22Rv1 (cell line): ENCODE measurements at regions not wholly inside any gene's neighbourhood (a gene's known extent, or its start where the extent isn't known, plus 50 kb on each side); places are given as distances from the start of the nearest gene placed in this dataset.

Source experiments
- H3K27ac ChIP-seq: fragments of 450-650 bp; 2 replicates; pipeline ENCODE4 v1.5.1; 2017
- CTCF ChIP-seq: fragments of 450-650 bp; IDR thresholded peaks from 2 replicates; pipeline ENCODE4 v1.5.1; 2017; ENCODE audit warnings: mild to moderate bottlenecking
- ZFX ChIP-seq: fragments of 450-650 bp; IDR thresholded peaks from 2 replicates; pipeline ENCODE4 v1.6.1; 2017; ENCODE audit warnings: antibody characterized with exemption, borderline replicate concordance

DNA sequence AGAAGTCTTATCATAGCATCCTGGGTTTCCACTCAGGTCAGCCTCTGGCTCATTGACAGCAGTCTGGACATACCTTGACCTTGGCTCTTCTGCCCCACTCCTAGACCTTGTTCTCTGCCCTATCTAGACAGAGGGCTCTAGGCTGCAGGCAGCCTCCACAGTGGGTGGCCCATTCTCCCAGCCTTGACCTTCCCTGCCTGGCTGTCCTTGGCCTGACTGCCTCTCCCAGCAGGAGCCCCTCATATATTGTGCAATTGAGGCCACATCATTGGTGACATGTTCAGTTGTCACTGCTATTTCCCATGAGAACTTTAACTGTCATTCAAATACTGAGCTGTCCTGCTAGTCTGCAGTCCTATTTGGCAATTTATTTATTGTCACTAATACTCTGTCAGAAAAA lies 503.4 kb downstream of the PLXNA4 start:
- H3K27ac ChIP-seq, result no peak overlapping the region
- TF ChIP-seq CTCF, result no peak
- TF ChIP-seq ZFX, result no peak

- TF ChIP-seq ZFX (no peak), CTCF (no peak)
- no peak overlapping the region for H3K27ac ChIP-seq
Measured at GRCh38 chr7:132072165-132072564, 504.1 kb downstream of the PLXNA4 start.

GRCh38 chr7:132069306-132069705 lies 507.0 kb downstream of the PLXNA4 start:
- no peak overlapping the region for H3K27ac ChIP-seq
- no peak for TF ChIP-seq CTCF
- no peak for TF ChIP-seq ZFX

- no peak overlapping the region for H3K27ac ChIP-seq
- no peak for TF ChIP-seq CTCF
- TF ChIP-seq ZFX, result no peak
Measured at GRCh38 chr7:132066761-132067171, 509.5 kb downstream of the PLXNA4 start.

- no peak overlapping the region for H3K27ac ChIP-seq
- TF ChIP-seq CTCF, result no peak
- TF ChIP-seq ZFX, result no peak
Measured at GRCh38 chr7:132065989-132066603, 509.7 kb upstream of the PODXL start.

GRCh38 chr7:132065193-132065988 lies 509.0 kb upstream of the PODXL start:
- no peak overlapping the region for H3K27ac ChIP-seq

More at GRCh38 chr7:132065193-132065988, 509.0 kb upstream of the PODXL start:
- no peak for TF ChIP-seq CTCF
- TF ChIP-seq ZFX, result no peak
